ENCODE measurements at regions not wholly inside any gene's neighbourhood (a gene's known extent, or its start where the extent isn't known, plus 50 kb on each side); places are given as distances from the start of the nearest gene placed in this dataset.

GRCh38 chr13:109933476-109933875, 147.1 kb upstream of the IRS2 start:
- Mint-ChIP-seq H3K27ac (no peak overlapping the region), H3K4me1 (no peaks in the 10 kb centered on the region), H3K4me3 (no peak overlapping the region), H3K36me3 (ENCODE audit: low read depth) (no peaks in the 10 kb centered on the region), H3K9me3 (no peaks in the 10 kb centered on the region), H3K27me3 (ENCODE audit: low read depth, poor library complexity) (no peaks in the 10 kb centered on the region)
- TF ChIP-seq CTCF (IDR thresholded peaks at IDR 0.05): no peak
- no peak for DNase-seq

GRCh38 chr13:109924376-109924775, 138.0 kb upstream of the IRS2 start:
- no peak overlapping the region for H3K27ac Mint-ChIP-seq
- no peaks in the 10 kb centered on the region for H3K9me3 Mint-ChIP-seq
- no peak for DNase-seq
- no peaks in the 10 kb centered on the region for H3K4me1 Mint-ChIP-seq
- H3K36me3 Mint-ChIP-seq (ENCODE audit: low read depth): no peaks in the 10 kb centered on the region
- no peak for TF ChIP-seq CTCF (IDR thresholded peaks at IDR 0.05)
- peaks cover 4% of the 10 kb centered on the region for H3K27me3 Mint-ChIP-seq (ENCODE audit: low read depth, poor library complexity)
- no peak overlapping the region for H3K4me3 Mint-ChIP-seq

GRCh38 chr13:109922518-109922917, 136.1 kb upstream of the IRS2 start:
- TF ChIP-seq CTCF (IDR thresholded peaks at IDR 0.05): no peak
- Mint-ChIP-seq H3K4me1 (no peaks in the 10 kb centered on the region), H3K27ac (no peak overlapping the region), H3K36me3 (ENCODE audit: low read depth) (no peaks in the 10 kb centered on the region), H3K9me3 (no peaks in the 10 kb centered on the region), H3K4me3 (no peak overlapping the region), H3K27me3 (ENCODE audit: low read depth, poor library complexity) (no peaks in the 10 kb centered on the region)
- DNase-seq: no peak

GRCh38 chr13:109919715-109920375, 133.5 kb upstream of the IRS2 start:
- Mint-ChIP-seq H3K4me1 (no peaks in the 10 kb centered on the region), H3K27me3 (ENCODE audit: low read depth, poor library complexity) (peaks cover 6% of the 10 kb centered on the region), H3K4me3 (no peak overlapping the region), H3K27ac (no peak overlapping the region), H3K9me3 (no peaks in the 10 kb centered on the region), H3K36me3 (ENCODE audit: low read depth) (no peaks in the 10 kb centered on the region)
- DNase-seq: no peak
- no peak for TF ChIP-seq CTCF (IDR thresholded peaks at IDR 0.05)

- no peaks in the 10 kb centered on the region for H3K9me3 Mint-ChIP-seq
- no peak for DNase-seq
- peaks cover 6% of the 10 kb centered on the region for H3K27me3 Mint-ChIP-seq (ENCODE audit: low read depth, poor library complexity)
- H3K36me3 Mint-ChIP-seq (ENCODE audit: low read depth): no peaks in the 10 kb centered on the region
- H3K4me3 Mint-ChIP-seq: no peak overlapping the region
- no peak for TF ChIP-seq CTCF (IDR thresholded peaks at IDR 0.05)
- H3K4me1 Mint-ChIP-seq: no peaks in the 10 kb centered on the region
- H3K27ac Mint-ChIP-seq: no peak overlapping the region
Observed at GRCh38 chr13:109918179-109918711, 131.9 kb upstream of the IRS2 start.

- H3K4me3 Mint-ChIP-seq: no peak overlapping the region
- peaks cover 6% of the 10 kb centered on the region for H3K27me3 Mint-ChIP-seq (ENCODE audit: low read depth, poor library complexity)
- no peaks in the 10 kb centered on the region for H3K4me1 Mint-ChIP-seq
- H3K27ac Mint-ChIP-seq: no peak overlapping the region
- no peak for TF ChIP-seq CTCF (IDR thresholded peaks at IDR 0.05)
- no peaks in the 10 kb centered on the region for H3K36me3 Mint-ChIP-seq (ENCODE audit: low read depth)
- no peaks in the 10 kb centered on the region for H3K9me3 Mint-ChIP-seq
- no peak for DNase-seq
Observed at GRCh38 chr13:109917422-109917821, 131.0 kb upstream of the IRS2 start.

Measured in nephron progenitor cell (in vitro differentiated cells).